GM12801 (cell line): ENCODE measurements at regions not wholly inside any gene's neighbourhood (a gene's known extent, or its start where the extent isn't known, plus 50 kb on each side); places are given as distances from the start of the nearest gene placed in this dataset.

ENCODE experiments used
- TF ChIP-seq, protein P1 (sequence below): IDR thresholded peaks from one replicate; pipeline ENCODE4 v1.5.1; 2011; ENCODE audit warnings: control low read depth; ENCODE audit not compliant: insufficient read length; ENCODE audit errors: extremely low read depth

GRCh38 chr1:87586501-87586900 is 257.8 kb downstream of the LMO4 start:
- TF ChIP-seq, protein P1, sequence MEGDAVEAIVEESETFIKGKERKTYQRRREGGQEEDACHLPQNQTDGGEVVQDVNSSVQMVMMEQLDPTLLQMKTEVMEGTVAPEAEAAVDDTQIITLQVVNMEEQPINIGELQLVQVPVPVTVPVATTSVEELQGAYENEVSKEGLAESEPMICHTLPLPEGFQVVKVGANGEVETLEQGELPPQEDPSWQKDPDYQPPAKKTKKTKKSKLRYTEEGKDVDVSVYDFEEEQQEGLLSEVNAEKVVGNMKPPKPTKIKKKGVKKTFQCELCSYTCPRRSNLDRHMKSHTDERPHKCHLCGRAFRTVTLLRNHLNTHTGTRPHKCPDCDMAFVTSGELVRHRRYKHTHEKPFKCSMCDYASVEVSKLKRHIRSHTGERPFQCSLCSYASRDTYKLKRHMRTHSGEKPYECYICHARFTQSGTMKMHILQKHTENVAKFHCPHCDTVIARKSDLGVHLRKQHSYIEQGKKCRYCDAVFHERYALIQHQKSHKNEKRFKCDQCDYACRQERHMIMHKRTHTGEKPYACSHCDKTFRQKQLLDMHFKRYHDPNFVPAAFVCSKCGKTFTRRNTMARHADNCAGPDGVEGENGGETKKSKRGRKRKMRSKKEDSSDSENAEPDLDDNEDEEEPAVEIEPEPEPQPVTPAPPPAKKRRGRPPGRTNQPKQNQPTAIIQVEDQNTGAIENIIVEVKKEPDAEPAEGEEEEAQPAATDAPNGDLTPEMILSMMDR, result no peak

GRCh38 chr1:87588495-87588894 is 259.8 kb downstream of the LMO4 start:
- TF ChIP-seq, protein P1, result no peak

- TF ChIP-seq, protein P1, result no peak
These were observed 262.8 kb downstream of the LMO4 start for GRCh38 chr1:87591492-87591891.

- TF ChIP-seq, protein P1, result no peak
These were observed 263.5 kb downstream of the LMO4 start for GRCh38 chr1:87592156-87592555.

GRCh38 chr1:87594736-87595383 is 266.2 kb downstream of the LMO4 start:
- TF ChIP-seq, protein P1, result no peak

- TF ChIP-seq, protein P1, result no peak
These were observed 266.7 kb downstream of the LMO4 start for GRCh38 chr1:87595384-87595781.

- TF ChIP-seq, protein P1, result no peak
These were observed 269.7 kb downstream of the LMO4 start for GRCh38 chr1:87598429-87598828.
